Smooth muscle cell (in vitro differentiated cells): ENCODE measurements at regions not wholly inside any gene's neighbourhood (a gene's known extent, or its start where the extent isn't known, plus 50 kb on each side); places are given as distances from the start of the nearest gene placed in this dataset.

Source experiments
- DNase-seq: peaks from one replicate; lab custom pipeline; 2025; ENCODE audit not compliant: unreplicated experiment; lab: John Stamatoyannopoulos, UW
- H2AFZ ChIP-seq: fragments of 200-600 bp; sonication (generic); 2 replicates; pipeline ENCODE4 v1.6.0; 2016; ENCODE audit warnings: antibody characterized with exemption, low read depth, mild to moderate bottlenecking
- H3F3A ChIP-seq: fragments of 200-600 bp; sonication (generic); 2 replicates; pipeline ENCODE4 v1.6.0; 2017; ENCODE audit warnings: antibody characterized with exemption, low read depth
- H3K27ac ChIP-seq: fragments of 200-600 bp; sonication (generic); 2 replicates; pipeline ENCODE4 v1.5.1; 2016; ENCODE audit warnings: low read depth, mild to moderate bottlenecking
- H3K27me3 ChIP-seq: fragments of 200-600 bp; sonication (generic); 2 replicates; pipeline ENCODE4 v1.6.1; 2016; ENCODE audit warnings: low read depth, mild to moderate bottlenecking
- H3K36me3 ChIP-seq: fragments of 200-600 bp; sonication (generic); 2 replicates; pipeline ENCODE4 v1.5.1; 2016; ENCODE audit warnings: low read depth
- H3K4me1 ChIP-seq: fragments of 200-600 bp; sonication (generic); 2 replicates; pipeline ENCODE4 v1.5.1; 2016; ENCODE audit warnings: low read depth
- H3K4me2 ChIP-seq: fragments of 200-600 bp; sonication (generic); 2 replicates; pipeline ENCODE4 v1.6.0; 2016; ENCODE audit warnings: mild to moderate bottlenecking
- H3K4me3 ChIP-seq: fragments of 200-600 bp; sonication (generic); 2 replicates; pipeline ENCODE4 v1.5.1; 2016; ENCODE audit warnings: mild to moderate bottlenecking
- H3K79me2 ChIP-seq: fragments of 200-600 bp; sonication (generic); 2 replicates; pipeline ENCODE4 v1.6.0; 2016; ENCODE audit warnings: low read depth, mild to moderate bottlenecking
- H3K9ac ChIP-seq: fragments of 200-600 bp; sonication (generic); 2 replicates; pipeline ENCODE4 v1.6.0; 2016; ENCODE audit warnings: low read depth
- H3K9me3 ChIP-seq: fragments of 200-600 bp; sonication (generic); replicated peaks from 2 replicates; pipeline ENCODE4 v1.5.1; 2016; ENCODE audit warnings: low read depth
- H4K20me1 ChIP-seq: fragments of 200-600 bp; sonication (generic); 2 replicates; pipeline ENCODE4 v1.6.0; 2016; ENCODE audit warnings: low read depth
- WGBS: methylation state at CpG from one replicate; pipeline ENCODE4 v1.1.7; 2016; ENCODE audit warnings: low lambda C conversion rate; 5-methylcytosine and 5-hydroxymethylcytosine counted together
- TF ChIP-seq, protein P1 (sequence below): fragments of 200-600 bp; sonication (generic); IDR thresholded peaks from 2 replicates; pipeline ENCODE4 v1.5.1; 2017; ENCODE audit warnings: borderline replicate concordance, mild to moderate bottlenecking, antibody characterized with exemption; ENCODE audit not compliant: insufficient read depth, poor library complexity, severe bottlenecking

DNA sequence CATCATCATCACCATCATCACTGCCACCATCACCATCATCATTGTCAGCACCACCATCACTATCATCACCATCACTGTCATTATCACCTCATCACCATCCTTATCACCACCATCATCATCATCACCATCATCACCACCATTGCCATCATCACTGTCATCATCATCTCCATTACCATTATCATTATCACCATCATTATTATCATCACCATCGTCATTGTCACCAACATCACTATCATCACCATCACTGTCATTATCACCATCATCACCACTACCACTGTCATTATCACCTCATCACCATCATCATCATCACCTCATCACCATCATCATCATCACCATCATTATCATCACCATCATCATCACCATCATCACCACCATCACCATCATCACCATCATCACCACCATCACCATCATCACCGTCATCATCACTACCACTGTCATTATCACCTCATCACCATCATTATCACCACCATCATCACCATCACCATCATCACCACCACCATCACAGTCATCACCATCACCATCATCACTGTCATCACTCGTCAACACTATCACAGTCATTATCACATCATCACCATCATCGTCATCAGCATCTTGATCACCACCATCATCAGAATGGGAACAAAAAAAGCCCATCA lies 191.1 kb downstream of the TTLL2 start:
- Histone ChIP-seq H3F3A (no peaks in the 10 kb centered on the region), H3K36me3 (no peaks in the 10 kb centered on the region), H2AFZ (no peak overlapping the region), H3K9me3 (no peaks in the 10 kb centered on the region), H3K9ac (no peak overlapping the region), H3K4me3 (no peak overlapping the region), H3K4me2 (no peak overlapping the region), H3K79me2 (no peaks in the 10 kb centered on the region), H3K27ac (no peak overlapping the region), H3K4me1 (no peaks in the 10 kb centered on the region), H4K20me1 (no peaks in the 10 kb centered on the region), H3K27me3 (no peaks in the 10 kb centered on the region)
- DNase-seq: no peak
- TF ChIP-seq, protein P1, sequence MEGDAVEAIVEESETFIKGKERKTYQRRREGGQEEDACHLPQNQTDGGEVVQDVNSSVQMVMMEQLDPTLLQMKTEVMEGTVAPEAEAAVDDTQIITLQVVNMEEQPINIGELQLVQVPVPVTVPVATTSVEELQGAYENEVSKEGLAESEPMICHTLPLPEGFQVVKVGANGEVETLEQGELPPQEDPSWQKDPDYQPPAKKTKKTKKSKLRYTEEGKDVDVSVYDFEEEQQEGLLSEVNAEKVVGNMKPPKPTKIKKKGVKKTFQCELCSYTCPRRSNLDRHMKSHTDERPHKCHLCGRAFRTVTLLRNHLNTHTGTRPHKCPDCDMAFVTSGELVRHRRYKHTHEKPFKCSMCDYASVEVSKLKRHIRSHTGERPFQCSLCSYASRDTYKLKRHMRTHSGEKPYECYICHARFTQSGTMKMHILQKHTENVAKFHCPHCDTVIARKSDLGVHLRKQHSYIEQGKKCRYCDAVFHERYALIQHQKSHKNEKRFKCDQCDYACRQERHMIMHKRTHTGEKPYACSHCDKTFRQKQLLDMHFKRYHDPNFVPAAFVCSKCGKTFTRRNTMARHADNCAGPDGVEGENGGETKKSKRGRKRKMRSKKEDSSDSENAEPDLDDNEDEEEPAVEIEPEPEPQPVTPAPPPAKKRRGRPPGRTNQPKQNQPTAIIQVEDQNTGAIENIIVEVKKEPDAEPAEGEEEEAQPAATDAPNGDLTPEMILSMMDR: no peak
- 58% methylated on average over 4 of the region's 4 CpGs for WGBS

DNA sequence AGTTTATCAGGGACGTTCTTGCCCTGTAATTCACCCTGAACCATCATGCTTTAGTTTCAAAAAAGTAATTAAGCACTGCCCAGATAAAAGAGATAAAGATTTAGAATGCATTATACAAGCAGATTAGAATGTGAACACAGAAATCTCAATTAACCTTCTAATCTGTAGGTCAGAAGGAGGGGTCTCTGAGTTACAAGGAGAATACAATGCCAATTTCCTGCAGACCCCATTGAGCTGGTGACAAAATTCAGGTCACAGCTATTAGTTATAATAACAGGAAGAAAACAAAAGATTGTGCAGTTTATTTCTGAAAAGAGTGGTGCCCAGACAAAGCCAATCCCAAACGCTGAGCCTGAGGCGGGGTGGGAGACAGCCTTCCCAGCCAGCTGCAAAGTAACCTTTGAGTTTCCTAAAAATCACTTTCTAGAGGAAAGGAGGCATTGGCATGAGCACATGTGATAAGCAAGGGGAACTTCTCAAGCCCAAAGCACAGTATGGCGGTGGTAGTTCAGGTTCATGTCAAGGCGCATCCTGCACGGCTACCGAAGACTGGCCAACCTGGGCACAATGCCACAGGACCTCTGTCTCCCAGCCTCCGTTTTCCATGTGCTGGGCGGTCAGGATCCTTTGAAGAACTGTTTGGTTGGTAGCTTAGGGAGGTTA lies 192.5 kb downstream of the TTLL2 start:
- Histone ChIP-seq H3K4me3 (no peak overlapping the region), H3K36me3 (no peaks in the 10 kb centered on the region), H2AFZ (no peak overlapping the region), H3K9ac (no peak overlapping the region), H3K27me3 (no peaks in the 10 kb centered on the region), H3K4me2 (no peak overlapping the region), H4K20me1 (no peaks in the 10 kb centered on the region), H3K9me3 (no peaks in the 10 kb centered on the region), H3K27ac (no peak overlapping the region), H3K4me1 (no peaks in the 10 kb centered on the region), H3K79me2 (no peaks in the 10 kb centered on the region), H3F3A (no peaks in the 10 kb centered on the region)
- TF ChIP-seq, protein P1: no peak
- 89% methylated on average over 9 of the region's 9 CpGs for WGBS
- DNase-seq: no peak

DNA sequence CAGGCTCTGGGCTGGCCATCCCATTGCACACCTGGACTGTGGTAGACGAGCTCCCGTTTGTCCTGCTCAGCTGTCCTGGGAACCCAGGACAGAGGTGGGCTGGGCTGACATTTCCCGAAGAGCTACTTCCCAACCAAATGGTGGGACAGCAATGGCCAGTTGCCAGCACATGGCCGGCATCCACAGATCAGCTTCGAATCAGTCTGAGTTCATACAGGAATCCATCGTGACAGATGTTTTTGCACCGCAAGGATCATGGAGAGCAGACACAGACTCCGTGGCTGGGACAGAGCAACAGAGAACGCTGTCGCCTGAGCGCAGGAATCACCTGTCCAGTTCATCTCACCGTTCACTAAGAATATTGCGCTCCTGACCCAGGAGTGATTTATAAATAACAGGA lies 198.5 kb downstream of the TTLL2 start:
- H3K9me3 ChIP-seq: no peaks in the 10 kb centered on the region
- H3K4me1 ChIP-seq: no peaks in the 10 kb centered on the region
- no peaks in the 10 kb centered on the region for H4K20me1 ChIP-seq
- H3K4me2 ChIP-seq: no peak overlapping the region
- WGBS: 94% methylated on average over 13 of the region's 13 CpGs
- no peak overlapping the region for H2AFZ ChIP-seq
- DNase-seq: no peak
- H3K79me2 ChIP-seq: no peaks in the 10 kb centered on the region
- no peak overlapping the region for H3K27ac ChIP-seq
- H3F3A ChIP-seq: no peaks in the 10 kb centered on the region
- no peaks in the 10 kb centered on the region for H3K36me3 ChIP-seq
- H3K9ac ChIP-seq: no peak overlapping the region
- H3K27me3 ChIP-seq: no peaks in the 10 kb centered on the region
- no peak overlapping the region for H3K4me3 ChIP-seq
- TF ChIP-seq, protein P1: no peak
